H9 (cell line): ENCODE measurements at regions not wholly inside any gene's neighbourhood (a gene's known extent, or its start where the extent isn't known, plus 50 kb on each side); places are given as distances from the start of the nearest gene placed in this dataset.

Experiments
- DNase-seq: peaks from one replicate; pipeline ENCODE4 v3.0.0-alpha.2; 2017
- H2AFZ ChIP-seq: one replicate; pipeline ENCODE4 v1.6.1; 2013; ENCODE audit warnings: mild to moderate bottlenecking, low read length, control low read depth, moderate library complexity
- H2AK5ac ChIP-seq: 2 replicates; pipeline ENCODE4 v1.6.1; 2013; ENCODE audit warnings: low read length, control low read depth, mixed read lengths; ENCODE audit not compliant: insufficient read length
- H2BK120ac ChIP-seq: one replicate; pipeline ENCODE4 v1.6.1; 2013; ENCODE audit warnings: low read depth, mild to moderate bottlenecking, low read length, control low read depth, inconsistent platforms; ENCODE audit not compliant: poor library complexity, severe bottlenecking
- H2BK12ac ChIP-seq: 2 replicates; pipeline ENCODE4 v1.6.1; 2013; ENCODE audit warnings: low read length, control low read depth, mixed read lengths, low read depth; ENCODE audit not compliant: insufficient read length
- H2BK15ac ChIP-seq: 2 replicates; pipeline ENCODE4 v1.6.1; 2013; ENCODE audit warnings: low read depth, low read length, control low read depth
- H2BK20ac ChIP-seq: one replicate; pipeline ENCODE4 v1.6.1; 2013; ENCODE audit warnings: low read depth, mild to moderate bottlenecking, low read length, control low read depth, inconsistent platforms; ENCODE audit not compliant: poor library complexity, severe bottlenecking
- H2BK5ac ChIP-seq: 2 replicates; pipeline ENCODE4 v1.6.1; 2013; ENCODE audit warnings: low read length, control low read depth, mixed read lengths; ENCODE audit not compliant: insufficient read length
- H3K14ac ChIP-seq: 2 replicates; pipeline ENCODE4 v1.6.1; 2013; ENCODE audit warnings: low read length, control low read depth; ENCODE audit not compliant: insufficient read depth
- H3K18ac ChIP-seq: 2 replicates; pipeline ENCODE4 v1.6.1; 2013; ENCODE audit warnings: low read depth, mild to moderate bottlenecking, mixed read lengths, low read length, control low read depth; ENCODE audit not compliant: insufficient read length
- H3K23ac ChIP-seq: 2 replicates; pipeline ENCODE4 v1.6.1; 2013; ENCODE audit warnings: low read length, control low read depth, mixed read lengths, low read depth; ENCODE audit not compliant: insufficient read length
- H3K23me2 ChIP-seq: 2 replicates; pipeline ENCODE4 v1.6.1; 2013; ENCODE audit warnings: low read depth, mild to moderate bottlenecking, mixed read lengths, low read length, control low read depth; ENCODE audit not compliant: insufficient read length, poor library complexity, severe bottlenecking
- H3K27ac ChIP-seq: 2 replicates; pipeline ENCODE4 v1.5.1; 2013; ENCODE audit warnings: low read length, control low read depth, mixed read lengths, low read depth; ENCODE audit not compliant: insufficient read length
- H3K27me3 ChIP-seq: 2 replicates; pipeline ENCODE4 v1.6.1; 2013; ENCODE audit warnings: low read length, control low read depth, inconsistent platforms; ENCODE audit not compliant: insufficient read depth
- H3K4ac ChIP-seq: 2 replicates; pipeline ENCODE4 v1.6.1; 2013; ENCODE audit warnings: low read depth, mild to moderate bottlenecking, control low read depth, inconsistent platforms, low read length, moderate library complexity
- H3K4me1 ChIP-seq: 2 replicates; pipeline ENCODE4 v1.6.1; 2013; ENCODE audit warnings: low read length, control low read depth, inconsistent platforms; ENCODE audit not compliant: insufficient read depth
- H3K4me2 ChIP-seq: 2 replicates; pipeline ENCODE4 v1.6.1; 2013; ENCODE audit warnings: low read length, control low read depth, mixed read lengths; ENCODE audit not compliant: insufficient read length, insufficient read depth
- H3K56ac ChIP-seq: 2 replicates; pipeline ENCODE4 v1.6.1; 2013; ENCODE audit warnings: low read depth, mild to moderate bottlenecking, mixed read lengths, low read length, control low read depth; ENCODE audit not compliant: insufficient read length
- H3K79me1 ChIP-seq: 2 replicates; pipeline ENCODE4 v1.6.1; 2013; ENCODE audit warnings: low read depth, mild to moderate bottlenecking, moderate library complexity, low read length, control low read depth, inconsistent platforms; ENCODE audit not compliant: insufficient read depth, poor library complexity, severe bottlenecking
- H3K79me2 ChIP-seq: 2 replicates; pipeline ENCODE4 v1.6.1; 2013; ENCODE audit warnings: low read length, control low read depth, inconsistent platforms; ENCODE audit not compliant: insufficient read depth
- H3K9ac ChIP-seq: 2 replicates; pipeline ENCODE4 v1.6.1; 2013; ENCODE audit warnings: low read length, control low read depth, mixed read lengths; ENCODE audit not compliant: insufficient read length; ENCODE audit errors: extremely low read depth
- H3K9me3 ChIP-seq: one replicate; pipeline ENCODE4 v1.6.1; 2013; ENCODE audit warnings: low read depth, low read length, inconsistent platforms; ENCODE audit not compliant: control insufficient read depth
- H3T11ph ChIP-seq: one replicate; pipeline ENCODE4 v1.6.1; 2013; ENCODE audit warnings: mild to moderate bottlenecking, low read length, control low read depth, inconsistent platforms
- H4K20me1 ChIP-seq: one replicate; pipeline ENCODE4 v1.6.1; 2013; ENCODE audit not compliant: control insufficient read depth, insufficient read length, insufficient read depth
- H4K5ac ChIP-seq: 2 replicates; pipeline ENCODE4 v1.6.1; 2013; ENCODE audit warnings: low read depth, mild to moderate bottlenecking, mixed read lengths, low read length, control low read depth; ENCODE audit not compliant: insufficient read length
- H4K8ac ChIP-seq: replicated peaks from 2 replicates; pipeline ENCODE4 v1.6.1; 2013; ENCODE audit warnings: low read length, control low read depth, mixed read lengths, low read depth; ENCODE audit not compliant: insufficient read length
- H4K91ac ChIP-seq: 2 replicates; pipeline ENCODE4 v1.6.1; 2013; ENCODE audit warnings: low read depth, mild to moderate bottlenecking, moderate library complexity, mixed read lengths, low read length, control low read depth; ENCODE audit not compliant: insufficient read length
- H3K27ac Mint-ChIP-seq, 3 experiments: 2 replicates in 2 of 3; 3 replicates in 1 of 3; pipeline ENCODE4 v1.8.0; 2020 to 2021; ENCODE audit warnings: mixed read lengths in 3 of 3, mild to moderate bottlenecking in 1 of 3, moderate library complexity in 1 of 3
- H3K27me3 Mint-ChIP-seq: 2 replicates; pipeline ENCODE4 v1.8.0; 2021; ENCODE audit warnings: low read depth, mild to moderate bottlenecking, moderate library complexity, mixed read lengths
- H3K36me3 Mint-ChIP-seq, 3 experiments: 2 replicates in 2 of 3; 3 replicates in 1 of 3; pipeline ENCODE4 v1.8.0; 2020 to 2021; ENCODE audit warnings: low read depth in 3 of 3, mixed read lengths in 3 of 3; ENCODE audit not compliant: insufficient read depth in 1 of 3
- H3K4me1 Mint-ChIP-seq, 2 experiments: 2 replicates each; pipeline ENCODE4 v1.8.0; 2020; ENCODE audit warnings: mixed read lengths in 2 of 2
- H3K4me3 Mint-ChIP-seq, 2 experiments: 2 replicates in 1 of 2; 3 replicates in 1 of 2; pipeline ENCODE4 v1.8.0; 2020 to 2021; ENCODE audit warnings: mild to moderate bottlenecking in 2 of 2, mixed read lengths in 2 of 2, moderate library complexity in 1 of 2
- H3K9me3 Mint-ChIP-seq, 2 experiments: 2 replicates in 1 of 2; 3 replicates in 1 of 2; pipeline ENCODE4 v1.8.0; 2020; ENCODE audit warnings: mild to moderate bottlenecking in 2 of 2, mixed read lengths in 2 of 2, moderate library complexity in 1 of 2
- WGBS: extraction: QIAGEN DNeasy Blood & Tissue Kit; methylation state at CpG from one replicate; pipeline ENCODE4 v1.1.7; 2013; ENCODE audit warnings: missing lambda C conversion rate, low lambda C conversion rate, mixed read lengths; ENCODE audit not compliant: insufficient read length; ENCODE audit errors: extremely low coverage; 5-methylcytosine and 5-hydroxymethylcytosine counted together
- TF ChIP-seq, protein P1 (sequence below): fragments of 200-600 bp; sonication (generic); conservative IDR thresholded peaks from 3 replicates; pipeline ENCODE4 v1.8.0; 2021; ENCODE audit warnings: antibody characterized with exemption, mild to moderate bottlenecking

DNA sequence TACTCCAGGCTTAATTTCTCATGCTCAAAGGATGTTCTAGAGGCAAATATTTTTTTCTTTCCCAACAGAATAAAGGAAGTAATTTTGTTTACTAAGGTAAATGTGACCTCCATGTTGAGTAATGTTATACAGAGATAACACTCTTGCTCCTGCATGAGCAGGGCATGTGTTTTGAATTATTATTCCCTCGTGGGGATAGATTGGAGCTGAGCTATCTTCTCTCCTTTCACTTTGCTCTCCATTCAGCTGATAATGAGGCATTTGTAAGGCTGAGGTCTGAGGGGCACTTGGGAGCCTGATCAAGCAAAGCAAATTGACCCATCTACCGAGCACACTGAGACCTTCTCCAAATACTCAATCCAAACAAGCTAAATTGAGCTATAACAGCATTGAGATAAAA, 50.7 kb upstream of the GHITM start:
- no peaks in the 10 kb centered on the region for H3K4me1 ChIP-seq
- H2AFZ ChIP-seq = no peak overlapping the region

More for the DNA sequence above, 50.7 kb upstream of the GHITM start:
- Mint-ChIP-seq H3K27ac (no peak overlapping the region), H3K4me1 (peaks cover 7% of the 10 kb centered on the region in 2 experiments), H3K27me3 (peaks cover 6% of the 10 kb centered on the region), H3K4me3 (no peak overlapping the region), H3K9me3 (peaks cover 0 to 3% of the 10 kb centered on the region in 2 experiments; a peak in 2 of 5 replicates), H3K36me3 (no peaks in the 10 kb centered on the region)
- Histone ChIP-seq H3K18ac (no peak overlapping the region), H3T11ph (no peak overlapping the region), H4K91ac (no peak overlapping the region), H3K9me3 (no peaks in the 10 kb centered on the region), H2BK5ac (no peak overlapping the region), H4K20me1 (no peaks in the 10 kb centered on the region), H3K27ac (no peak overlapping the region), H4K8ac (no peak overlapping the region), H3K23ac (no peak overlapping the region), H2AK5ac (no peak overlapping the region), H3K79me2 (no peaks in the 10 kb centered on the region; the same call in 1 of the 2 replicates), H3K4me2 (no peak overlapping the region), H3K79me1 (no peaks in the 10 kb centered on the region), H4K5ac (no peak overlapping the region), H3K56ac (no peak overlapping the region), H3K9ac (no peak overlapping the region), H3K14ac (no peak overlapping the region), H2BK15ac (no peak overlapping the region), H2BK20ac (no peak overlapping the region), H2BK120ac (no peak overlapping the region), H3K23me2 (no peaks in the 10 kb centered on the region), H3K27me3 (no peaks in the 10 kb centered on the region), H3K4ac (no peak overlapping the region), H2BK12ac (no peak overlapping the region)
- no CpG with 5 or more reads among the region's 2 CpGs for whole genome bisulfite sequencing
- TF ChIP-seq, protein P1, sequence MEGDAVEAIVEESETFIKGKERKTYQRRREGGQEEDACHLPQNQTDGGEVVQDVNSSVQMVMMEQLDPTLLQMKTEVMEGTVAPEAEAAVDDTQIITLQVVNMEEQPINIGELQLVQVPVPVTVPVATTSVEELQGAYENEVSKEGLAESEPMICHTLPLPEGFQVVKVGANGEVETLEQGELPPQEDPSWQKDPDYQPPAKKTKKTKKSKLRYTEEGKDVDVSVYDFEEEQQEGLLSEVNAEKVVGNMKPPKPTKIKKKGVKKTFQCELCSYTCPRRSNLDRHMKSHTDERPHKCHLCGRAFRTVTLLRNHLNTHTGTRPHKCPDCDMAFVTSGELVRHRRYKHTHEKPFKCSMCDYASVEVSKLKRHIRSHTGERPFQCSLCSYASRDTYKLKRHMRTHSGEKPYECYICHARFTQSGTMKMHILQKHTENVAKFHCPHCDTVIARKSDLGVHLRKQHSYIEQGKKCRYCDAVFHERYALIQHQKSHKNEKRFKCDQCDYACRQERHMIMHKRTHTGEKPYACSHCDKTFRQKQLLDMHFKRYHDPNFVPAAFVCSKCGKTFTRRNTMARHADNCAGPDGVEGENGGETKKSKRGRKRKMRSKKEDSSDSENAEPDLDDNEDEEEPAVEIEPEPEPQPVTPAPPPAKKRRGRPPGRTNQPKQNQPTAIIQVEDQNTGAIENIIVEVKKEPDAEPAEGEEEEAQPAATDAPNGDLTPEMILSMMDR = no peak
- DNase-seq = no peak
